Gastroesophageal sphincter (tissue), 3 donors: ENCODE measurements at regions not wholly inside any gene's neighbourhood (a gene's known extent, or its start where the extent isn't known, plus 50 kb on each side); places are given as distances from the start of the nearest gene placed in this dataset.

ENCODE experiments used
- POLR2AphosphoS5 ChIP-seq: sonication (generic); formaldehyde crosslinking; IDR thresholded peaks from one replicate; pipeline ENCODE4 v1.6.1; 2017; ENCODE audit warnings: antibody characterized with exemption
- TF ChIP-seq, protein P1 (sequence below), 4 experiments: fragments of 200-600 bp in 2 of 4; fragments of 450-650 bp in 2 of 4; sonication (generic) in 1 of 4; IDR thresholded peaks; one replicate each; pipeline ENCODE4 v1.5.1; 2017 to 2019; ENCODE audit warnings: antibody characterized with exemption in 4 of 4, mild to moderate bottlenecking in 2 of 4, moderate library complexity in 2 of 4

DNA sequence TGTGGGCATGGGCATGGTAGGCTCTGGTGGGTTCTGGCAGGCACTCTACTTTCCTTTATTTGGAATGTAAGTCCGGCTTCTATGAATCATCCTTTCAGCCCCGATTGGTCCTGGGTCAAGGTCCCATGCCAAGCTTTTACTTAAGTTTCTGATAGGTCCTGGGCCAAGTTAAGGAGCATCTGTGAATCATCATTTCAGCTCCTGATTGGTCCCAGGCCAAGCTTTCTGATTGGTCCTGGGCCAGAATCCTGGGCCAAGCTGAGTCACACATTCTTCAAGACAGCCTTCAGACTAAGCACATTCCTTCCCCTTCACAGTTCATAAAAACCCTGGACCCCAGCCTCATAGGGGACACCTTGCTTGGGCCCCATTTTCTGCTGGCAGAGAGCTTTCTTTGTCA, 231.0 kb upstream of the EYS start:
- TF ChIP-seq POLR2AphosphoS5: no peak
- TF ChIP-seq, protein P1, sequence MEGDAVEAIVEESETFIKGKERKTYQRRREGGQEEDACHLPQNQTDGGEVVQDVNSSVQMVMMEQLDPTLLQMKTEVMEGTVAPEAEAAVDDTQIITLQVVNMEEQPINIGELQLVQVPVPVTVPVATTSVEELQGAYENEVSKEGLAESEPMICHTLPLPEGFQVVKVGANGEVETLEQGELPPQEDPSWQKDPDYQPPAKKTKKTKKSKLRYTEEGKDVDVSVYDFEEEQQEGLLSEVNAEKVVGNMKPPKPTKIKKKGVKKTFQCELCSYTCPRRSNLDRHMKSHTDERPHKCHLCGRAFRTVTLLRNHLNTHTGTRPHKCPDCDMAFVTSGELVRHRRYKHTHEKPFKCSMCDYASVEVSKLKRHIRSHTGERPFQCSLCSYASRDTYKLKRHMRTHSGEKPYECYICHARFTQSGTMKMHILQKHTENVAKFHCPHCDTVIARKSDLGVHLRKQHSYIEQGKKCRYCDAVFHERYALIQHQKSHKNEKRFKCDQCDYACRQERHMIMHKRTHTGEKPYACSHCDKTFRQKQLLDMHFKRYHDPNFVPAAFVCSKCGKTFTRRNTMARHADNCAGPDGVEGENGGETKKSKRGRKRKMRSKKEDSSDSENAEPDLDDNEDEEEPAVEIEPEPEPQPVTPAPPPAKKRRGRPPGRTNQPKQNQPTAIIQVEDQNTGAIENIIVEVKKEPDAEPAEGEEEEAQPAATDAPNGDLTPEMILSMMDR (IDR thresholded peaks at IDR 0.05): no peak
